GM12878 (cell line): ENCODE measurements at regions not wholly inside any gene's neighbourhood (a gene's known extent, or its start where the extent isn't known, plus 50 kb on each side); places are given as distances from the start of the nearest gene placed in this dataset.

Experiments
- ASH2L ChIP-seq: fragments of 300-600, 200-600 bp; sonication (generic); IDR thresholded peaks from 2 replicates; pipeline ENCODE4 v1.6.1; 2017; ENCODE audit warnings: low read depth, mild to moderate bottlenecking, borderline replicate concordance
- BRCA1 ChIP-seq: IDR thresholded peaks from 2 replicates; pipeline ENCODE4 v1.6.1; 2011; ENCODE audit warnings: low read depth, low read length, improper control_type of control experiment
- CBX3 ChIP-seq: fragments of 200-600 bp; sonication (generic); IDR thresholded peaks from 2 replicates; pipeline ENCODE4 v1.6.1; 2016; ENCODE audit warnings: low read depth, borderline replicate concordance
- CEBPB ChIP-seq, 2 experiments: fragments of 150-350 bp in 1 of 2; IDR thresholded peaks; 2 replicates each; pipeline ENCODE4 v1.6.1; 2012 to 2014; ENCODE audit warnings: low read depth in 2 of 2, low read length in 2 of 2, borderline replicate concordance in 1 of 2, inconsistent platforms in 1 of 2
- CEBPZ ChIP-seq: fragments of 150-350 bp; IDR thresholded peaks from 2 replicates; pipeline ENCODE4 v1.6.1; 2016; ENCODE audit warnings: low read depth, low read length
- CHD1 ChIP-seq: IDR thresholded peaks from 2 replicates; pipeline ENCODE4 v1.6.1; 2012; ENCODE audit warnings: low read depth, low read length, improper control_type of control experiment
- CHD2 ChIP-seq: IDR thresholded peaks from 2 replicates; pipeline ENCODE4 v1.6.1; 2011; ENCODE audit warnings: low read depth, low read length, improper control_type of control experiment, borderline replicate concordance
- CREM ChIP-seq: IDR thresholded peaks from 2 replicates; pipeline ENCODE4 v1.6.1; 2014; ENCODE audit warnings: antibody characterized with exemption, low read depth
- NR2C2 ChIP-seq: IDR thresholded peaks from 2 replicates; pipeline ENCODE4 v1.6.1; 2011; ENCODE audit warnings: borderline replicate concordance, low read depth; ENCODE audit not compliant: control insufficient read depth, insufficient read length
- PAX5 ChIP-seq: IDR thresholded peaks from 2 replicates; pipeline ENCODE4 v1.6.1; 2011; ENCODE audit warnings: low read depth, low read length, borderline replicate concordance
- SREBF1 ChIP-seq: IDR thresholded peaks from 2 replicates; pipeline ENCODE4 v1.6.1; 2012; ENCODE audit warnings: mild to moderate bottlenecking, low read length
- SUPT20H ChIP-seq: IDR thresholded peaks from 2 replicates; pipeline ENCODE4 v1.6.1; 2011; ENCODE audit warnings: low read depth, mild to moderate bottlenecking, low read length, moderate library complexity, borderline replicate concordance; ENCODE audit not compliant: control insufficient read depth
- SUZ12 ChIP-seq: fragments of 200-600 bp; sonication (generic); IDR thresholded peaks from one replicate; pipeline ENCODE4 v1.6.1; 2018; ENCODE audit warnings: antibody characterized with exemption, mild to moderate bottlenecking; ENCODE audit not compliant: unreplicated experiment
- TCF3 ChIP-seq: IDR thresholded peaks from 2 replicates; pipeline ENCODE4 v1.6.1; 2012; ENCODE audit warnings: low read depth, mild to moderate bottlenecking, low read length, borderline replicate concordance; ENCODE audit not compliant: insufficient read depth
- ZNF592 ChIP-seq: fragments of 450-650 bp; IDR thresholded peaks from 2 replicates; pipeline ENCODE4 v1.6.1; 2017; ENCODE audit warnings: mild to moderate bottlenecking, moderate library complexity
- TF ChIP-seq, protein P1 (sequence below): IDR thresholded peaks from 2 replicates; pipeline ENCODE4 v1.6.1; 2012; ENCODE audit warnings: low read length, inconsistent platforms
- TF ChIP-seq, protein P2 (sequence below): IDR thresholded peaks from 2 replicates; pipeline ENCODE4 v1.6.1; 2012; ENCODE audit warnings: low read depth, low read length, improper control_type of control experiment
- TF ChIP-seq, protein P3 (sequence below): fragments of 450-650 bp; IDR thresholded peaks from 2 replicates; pipeline ENCODE4 v1.6.1; 2016; ENCODE audit warnings: mild to moderate bottlenecking

- TF ChIP-seq, protein P1, sequence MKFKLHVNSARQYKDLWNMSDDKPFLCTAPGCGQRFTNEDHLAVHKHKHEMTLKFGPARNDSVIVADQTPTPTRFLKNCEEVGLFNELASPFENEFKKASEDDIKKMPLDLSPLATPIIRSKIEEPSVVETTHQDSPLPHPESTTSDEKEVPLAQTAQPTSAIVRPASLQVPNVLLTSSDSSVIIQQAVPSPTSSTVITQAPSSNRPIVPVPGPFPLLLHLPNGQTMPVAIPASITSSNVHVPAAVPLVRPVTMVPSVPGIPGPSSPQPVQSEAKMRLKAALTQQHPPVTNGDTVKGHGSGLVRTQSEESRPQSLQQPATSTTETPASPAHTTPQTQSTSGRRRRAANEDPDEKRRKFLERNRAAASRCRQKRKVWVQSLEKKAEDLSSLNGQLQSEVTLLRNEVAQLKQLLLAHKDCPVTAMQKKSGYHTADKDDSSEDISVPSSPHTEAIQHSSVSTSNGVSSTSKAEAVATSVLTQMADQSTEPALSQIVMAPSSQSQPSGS, result peak; percentile 51
- peak; percentile 73; the same call in 1 of the 2 replicates for TF ChIP-seq CREM
- TF ChIP-seq SUZ12, result no peak
- TF ChIP-seq SREBF1, result no peak
- no peak for TF ChIP-seq CBX3
- no peak for TF ChIP-seq BRCA1
- TF ChIP-seq, protein P2, sequence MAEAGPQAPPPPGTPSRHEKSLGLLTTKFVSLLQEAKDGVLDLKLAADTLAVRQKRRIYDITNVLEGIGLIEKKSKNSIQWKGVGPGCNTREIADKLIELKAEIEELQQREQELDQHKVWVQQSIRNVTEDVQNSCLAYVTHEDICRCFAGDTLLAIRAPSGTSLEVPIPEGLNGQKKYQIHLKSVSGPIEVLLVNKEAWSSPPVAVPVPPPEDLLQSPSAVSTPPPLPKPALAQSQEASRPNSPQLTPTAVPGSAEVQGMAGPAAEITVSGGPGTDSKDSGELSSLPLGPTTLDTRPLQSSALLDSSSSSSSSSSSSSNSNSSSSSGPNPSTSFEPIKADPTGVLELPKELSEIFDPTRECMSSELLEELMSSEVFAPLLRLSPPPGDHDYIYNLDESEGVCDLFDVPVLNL, result no peak
- TF ChIP-seq ZNF592, result 0 out of 2 replicates have a peak, but pooled peaks have one; percentile 12
- TF ChIP-seq ASH2L, result no peak
- no peak for TF ChIP-seq CEBPZ
- no peak for TF ChIP-seq TCF3
- TF ChIP-seq CHD1, result no peak
- TF ChIP-seq, protein P3, sequence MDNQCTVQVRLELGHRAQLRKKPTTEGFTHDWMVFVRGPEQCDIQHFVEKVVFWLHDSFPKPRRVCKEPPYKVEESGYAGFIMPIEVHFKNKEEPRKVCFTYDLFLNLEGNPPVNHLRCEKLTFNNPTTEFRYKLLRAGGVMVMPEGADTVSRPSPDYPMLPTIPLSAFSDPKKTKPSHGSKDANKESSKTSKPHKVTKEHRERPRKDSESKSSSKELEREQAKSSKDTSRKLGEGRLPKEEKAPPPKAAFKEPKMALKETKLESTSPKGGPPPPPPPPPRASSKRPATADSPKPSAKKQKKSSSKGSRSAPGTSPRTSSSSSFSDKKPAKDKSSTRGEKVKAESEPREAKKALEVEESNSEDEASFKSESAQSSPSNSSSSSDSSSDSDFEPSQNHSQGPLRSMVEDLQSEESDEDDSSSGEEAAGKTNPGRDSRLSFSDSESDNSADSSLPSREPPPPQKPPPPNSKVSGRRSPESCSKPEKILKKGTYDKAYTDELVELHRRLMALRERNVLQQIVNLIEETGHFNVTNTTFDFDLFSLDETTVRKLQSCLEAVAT, result no peak
- TF ChIP-seq CEBPB (IDR thresholded peaks at IDR 0.05; ENCODE audit: borderline replicate concordance in 1 of 2, low read depth in 2 of 2, low read length in 2 of 2), result no peak
- TF ChIP-seq CHD2, result no peak
- no peak for TF ChIP-seq PAX5
- no peak for TF ChIP-seq SUPT20H
- TF ChIP-seq NR2C2, result no peak
These were observed 68.9 kb upstream of the CAB39 start (continued) for GRCh38 chr2:230643576-230644291.
